AG04449 (cell line): ENCODE measurements at regions not wholly inside any gene's neighbourhood (a gene's known extent, or its start where the extent isn't known, plus 50 kb on each side); places are given as distances from the start of the nearest gene placed in this dataset.

Experiments used
- CTCF ChIA-PET: fragments of 350-600 bp; formaldehyde crosslinking; extraction: SDS; loops from one replicate; lab custom pipeline; 2021; ENCODE audit warnings: antibody characterized with exemption; lab: Yijun Ruan, JAX
- POLR2A ChIA-PET: fragments of 400-600, 350-600 bp; formaldehyde crosslinking; extraction: SDS; loops from one replicate; lab custom pipeline; 2020; ENCODE audit warnings: antibody characterized with exemption, inconsistent platforms; lab: Yijun Ruan, JAX
- DNase-seq: peaks from one replicate; pipeline ENCODE4 v3.0.0-alpha.2; 2010; ENCODE audit warnings: low read depth, low spot score
- H3K4me3 ChIP-seq: 2 replicates; pipeline ENCODE4 v1.5.1; 2011; ENCODE audit warnings: low read depth, mild to moderate bottlenecking, control low read depth, low read length
- TF ChIP-seq, protein P1 (sequence below): IDR thresholded peaks from one replicate; pipeline ENCODE4 v1.5.1; 2011; ENCODE audit warnings: mild to moderate bottlenecking, moderate library complexity, low read length, control low read depth, inconsistent platforms; ENCODE audit not compliant: insufficient read depth; ENCODE audit errors: missing control alignments

DNA sequence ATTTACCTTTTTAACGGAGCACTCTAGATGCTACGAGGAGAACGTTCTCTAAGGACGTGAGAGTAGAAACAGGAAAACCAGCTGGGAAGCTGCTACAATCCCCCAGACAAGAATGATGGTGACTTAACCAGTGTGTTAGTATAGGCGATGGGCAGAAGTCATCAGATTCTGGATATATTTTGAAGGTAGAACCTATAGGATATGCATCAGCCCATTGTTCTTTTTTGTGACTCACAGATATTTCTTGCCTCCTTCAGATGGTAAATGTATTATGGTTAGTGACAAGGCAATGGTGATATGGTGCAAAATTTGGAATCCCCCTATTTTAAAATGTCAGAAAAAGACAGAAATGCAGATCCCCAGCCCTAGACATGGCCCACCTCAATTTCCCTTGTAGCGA, 258.2 kb downstream of the PHLDA1 start:
- CTCF ChIA-PET, result interaction anchor here (1.2 kb wide), 1 partner anchor 246 kb away, joined by 5 read pairs; no protein-coding TSS in a partner anchor
- TF ChIP-seq, protein P1, sequence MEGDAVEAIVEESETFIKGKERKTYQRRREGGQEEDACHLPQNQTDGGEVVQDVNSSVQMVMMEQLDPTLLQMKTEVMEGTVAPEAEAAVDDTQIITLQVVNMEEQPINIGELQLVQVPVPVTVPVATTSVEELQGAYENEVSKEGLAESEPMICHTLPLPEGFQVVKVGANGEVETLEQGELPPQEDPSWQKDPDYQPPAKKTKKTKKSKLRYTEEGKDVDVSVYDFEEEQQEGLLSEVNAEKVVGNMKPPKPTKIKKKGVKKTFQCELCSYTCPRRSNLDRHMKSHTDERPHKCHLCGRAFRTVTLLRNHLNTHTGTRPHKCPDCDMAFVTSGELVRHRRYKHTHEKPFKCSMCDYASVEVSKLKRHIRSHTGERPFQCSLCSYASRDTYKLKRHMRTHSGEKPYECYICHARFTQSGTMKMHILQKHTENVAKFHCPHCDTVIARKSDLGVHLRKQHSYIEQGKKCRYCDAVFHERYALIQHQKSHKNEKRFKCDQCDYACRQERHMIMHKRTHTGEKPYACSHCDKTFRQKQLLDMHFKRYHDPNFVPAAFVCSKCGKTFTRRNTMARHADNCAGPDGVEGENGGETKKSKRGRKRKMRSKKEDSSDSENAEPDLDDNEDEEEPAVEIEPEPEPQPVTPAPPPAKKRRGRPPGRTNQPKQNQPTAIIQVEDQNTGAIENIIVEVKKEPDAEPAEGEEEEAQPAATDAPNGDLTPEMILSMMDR, result no peak
- no peak for DNase-seq
- POLR2A ChIA-PET, result no interaction called here
- no peak overlapping the region for H3K4me3 ChIP-seq

DNA sequence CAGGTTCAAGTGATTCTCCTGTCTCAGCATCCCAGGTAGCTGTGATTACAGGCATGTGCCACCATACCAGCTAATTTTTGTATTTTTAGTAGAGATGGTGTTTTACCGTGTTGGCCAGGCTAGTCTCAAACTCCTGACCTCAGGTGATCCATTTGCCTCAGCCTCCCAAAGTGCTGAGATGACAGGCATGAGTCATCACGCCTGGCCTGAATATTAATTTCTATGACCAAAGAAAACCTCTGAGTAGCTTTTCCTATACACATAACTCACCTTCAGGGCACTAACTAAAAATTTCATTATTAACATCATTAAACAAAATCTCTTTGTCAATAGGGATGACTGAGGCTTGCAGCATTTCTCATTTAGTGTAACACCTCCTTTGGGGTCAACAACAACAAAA, 259.6 kb upstream of the KRR1 start:
- DNase-seq, result no peak
- TF ChIP-seq, protein P1, result no peak
- ChIA-PET POLR2A (no interaction called here), CTCF (no interaction called here)
- no peak overlapping the region for H3K4me3 ChIP-seq

DNA sequence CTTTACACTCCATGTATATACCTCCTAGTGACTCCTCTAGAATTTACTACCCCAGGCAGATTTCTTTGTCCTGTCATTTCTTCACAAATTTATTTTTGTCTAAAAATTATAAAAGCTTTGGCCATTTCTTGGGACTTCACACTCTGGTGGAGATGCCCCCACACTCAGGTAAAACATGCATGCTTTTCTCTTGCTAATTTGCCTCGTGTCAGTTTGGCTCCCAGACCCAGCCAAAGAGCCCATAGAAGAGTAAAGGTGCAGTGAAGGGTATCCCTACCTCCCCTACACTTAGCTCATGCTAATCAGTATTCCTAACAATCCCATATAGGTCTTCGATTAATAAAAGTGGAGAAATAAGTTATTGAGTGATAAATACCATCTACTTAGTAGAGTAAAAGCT, 256.5 kb upstream of the KRR1 start:
- TF ChIP-seq, protein P1, result no peak
- DNase-seq, result no peak
- CTCF ChIA-PET, result no interaction called here
- POLR2A ChIA-PET, result no interaction called here
- no peak overlapping the region for H3K4me3 ChIP-seq

DNA sequence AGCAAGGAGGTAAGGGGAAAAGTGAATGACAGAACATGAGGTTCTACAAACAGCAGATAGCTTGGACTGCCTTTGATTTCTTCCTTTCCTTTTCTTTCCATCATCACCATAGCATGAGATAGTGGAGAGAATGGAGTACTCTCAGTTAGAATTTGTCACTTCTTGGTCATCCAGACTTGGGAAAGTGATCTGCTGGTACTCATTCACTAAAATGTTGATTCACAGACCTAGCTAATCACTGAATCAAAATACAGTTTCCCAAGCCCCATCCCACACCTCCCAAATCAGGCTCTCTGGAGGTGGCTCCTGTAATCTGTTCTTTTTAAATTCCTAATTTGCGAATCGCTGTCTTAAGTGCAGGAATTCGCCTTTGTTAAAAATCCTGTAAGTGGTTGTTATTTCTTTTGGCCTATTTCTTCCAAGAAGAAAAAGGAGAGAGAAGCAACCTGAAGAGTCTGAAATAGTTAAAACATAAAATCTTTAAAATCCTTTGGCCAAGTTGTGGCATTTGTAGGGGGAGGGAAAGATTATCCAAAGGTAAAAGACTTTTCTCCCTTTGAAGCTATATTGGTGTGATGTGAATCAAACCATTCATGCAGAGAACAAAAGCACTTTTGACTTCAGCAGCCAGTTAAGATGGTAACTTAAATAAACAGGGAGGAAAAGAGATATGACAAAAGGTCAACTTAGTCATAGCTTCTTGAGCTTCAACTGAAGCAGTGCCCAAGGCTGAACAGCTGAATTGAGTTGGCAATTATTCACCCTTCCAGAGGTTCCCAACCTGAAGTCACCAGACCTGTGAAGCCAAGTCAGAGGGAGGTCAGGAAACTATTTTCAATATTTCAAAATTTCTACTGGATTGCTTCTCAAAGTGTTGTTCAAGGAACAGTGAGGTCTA, 255.1 kb upstream of the KRR1 start:
- CTCF ChIA-PET, result no interaction called here

DNA sequence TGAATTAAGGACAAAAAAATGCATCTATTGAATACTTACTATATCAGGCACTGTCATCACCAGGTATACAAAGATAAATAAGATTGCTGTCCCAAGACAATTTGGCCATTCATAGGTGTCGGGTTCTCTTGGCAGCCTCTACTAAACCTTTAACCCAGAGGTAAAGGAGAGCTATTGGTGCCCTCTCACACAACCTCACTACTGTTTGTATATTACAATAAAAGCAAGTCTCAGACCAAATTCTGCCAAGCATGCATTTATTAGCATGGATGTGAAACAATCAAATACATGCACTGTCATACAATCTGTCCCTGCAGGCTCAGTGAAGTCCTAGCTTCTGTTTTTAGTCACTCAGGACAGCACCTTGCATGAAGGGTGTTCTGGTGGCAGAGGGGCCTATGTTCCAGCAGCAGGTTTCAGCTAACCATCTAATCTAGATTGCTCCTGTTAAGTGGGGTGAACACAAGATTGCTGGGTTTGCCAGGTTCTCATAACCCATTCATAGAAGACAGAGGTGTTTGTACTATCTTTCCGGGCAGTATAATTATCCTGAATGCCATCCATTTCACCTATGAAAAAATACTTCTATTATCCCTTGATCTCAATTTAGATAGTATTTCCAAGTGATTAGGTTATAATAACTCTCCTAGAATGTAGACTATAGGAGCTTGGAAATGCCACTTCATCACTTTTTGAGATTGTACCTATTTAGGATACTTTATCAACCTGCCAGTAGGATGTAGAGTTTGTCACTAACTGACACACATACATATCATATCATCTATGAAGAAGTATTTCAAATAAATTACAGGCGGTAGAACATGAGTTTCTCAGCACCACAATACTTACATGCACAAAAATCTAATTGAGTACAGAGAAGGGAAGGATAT, 254.0 kb upstream of the KRR1 start:
- no peak overlapping the region for H3K4me3 ChIP-seq
- no peak for DNase-seq
- ChIA-PET POLR2A (interaction anchor here (0.6 kb wide), 1 partner anchor 25 kb away, joined by 3 read pairs; no protein-coding TSS in a partner anchor), CTCF (interaction anchor here (1.0 kb wide), 1 partner anchor 15 kb away, joined by 3 read pairs; no protein-coding TSS in a partner anchor)
- TF ChIP-seq, protein P1, result no peak

More for the DNA sequence above, 255.1 kb upstream of the KRR1 start:
- DNase-seq, result no peak
- TF ChIP-seq, protein P1, result no peak
- no peak overlapping the region for H3K4me3 ChIP-seq
- POLR2A ChIA-PET, result interaction anchor here (0.6 to 0.7 kb wide), 3 partner anchors 15 to 240 kb away, joined by 3 read pairs; no protein-coding TSS in a partner anchor
